Hepatocyte (in vitro differentiated cells): ENCODE measurements at regions not wholly inside any gene's neighbourhood (a gene's known extent, or its start where the extent isn't known, plus 50 kb on each side); places are given as distances from the start of the nearest gene placed in this dataset.

ENCODE experiments used
- DNase-seq: peaks from one replicate; pipeline ENCODE4 v3.0.0-alpha.2; 2016; ENCODE audit warnings: low spot score
- H2AFZ ChIP-seq: fragments of 200-600 bp; sonication (generic); 2 replicates; pipeline ENCODE4 v1.6.0; 2016; ENCODE audit warnings: antibody characterized with exemption, mild to moderate bottlenecking
- H3K27ac ChIP-seq: fragments of 200-600 bp; sonication (generic); 2 replicates; pipeline ENCODE4 v1.5.1; 2016; ENCODE audit warnings: mild to moderate bottlenecking
- H3K27me3 ChIP-seq: fragments of 200-600 bp; sonication (generic); 2 replicates; pipeline ENCODE4 v1.6.1; 2016
- H3K36me3 ChIP-seq: fragments of 200-600 bp; sonication (generic); replicated peaks from 2 replicates; pipeline ENCODE4 v1.5.1; 2016; ENCODE audit warnings: low read depth; ENCODE audit not compliant: insufficient read depth
- H3K4me1 ChIP-seq: fragments of 200-600 bp; sonication (generic); 2 replicates; pipeline ENCODE4 v1.5.1; 2016; ENCODE audit warnings: mild to moderate bottlenecking, moderate library complexity; ENCODE audit not compliant: insufficient read depth
- H3K4me2 ChIP-seq: fragments of 200-600 bp; sonication (generic); 2 replicates; pipeline ENCODE4 v1.6.0; 2016
- H3K4me3 ChIP-seq: fragments of 200-600 bp; sonication (generic); 2 replicates; pipeline ENCODE4 v1.5.1; 2016; ENCODE audit warnings: mild to moderate bottlenecking
- H3K79me2 ChIP-seq: fragments of 200-600 bp; sonication (generic); 2 replicates; pipeline ENCODE4 v1.6.0; 2017; ENCODE audit warnings: mild to moderate bottlenecking
- H3K9me2 ChIP-seq: fragments of 200-600 bp; sonication (generic); replicated peaks from 2 replicates; pipeline ENCODE4 v1.6.0; 2017; ENCODE audit warnings: mild to moderate bottlenecking; ENCODE audit not compliant: insufficient read depth
- H3K9me3 ChIP-seq: fragments of 200-600 bp; sonication (generic); 2 replicates; pipeline ENCODE4 v1.5.1; 2016; ENCODE audit warnings: low read depth, mild to moderate bottlenecking
- H4K20me1 ChIP-seq: fragments of 200-600 bp; sonication (generic); 2 replicates; pipeline ENCODE4 v1.6.0; 2016; ENCODE audit warnings: mild to moderate bottlenecking; ENCODE audit not compliant: insufficient read depth, poor library complexity, severe bottlenecking
- EZH2 ChIP-seq: fragments of 200-600 bp; sonication (generic); IDR thresholded peaks from 2 replicates; pipeline ENCODE4 v1.6.1; 2016; ENCODE audit warnings: antibody characterized with exemption, mild to moderate bottlenecking, borderline replicate concordance
- EZH2phosphoT487 ChIP-seq: fragments of 200-600 bp; sonication (generic); IDR thresholded peaks from one replicate; pipeline ENCODE4 v1.6.1; 2018; ENCODE audit warnings: antibody characterized with exemption, mild to moderate bottlenecking, low read depth, moderate library complexity; ENCODE audit not compliant: unreplicated experiment, severe bottlenecking
- WGBS: methylation state at CpG from one replicate; pipeline ENCODE4 v1.1.6; 2016; ENCODE audit warnings: low lambda C conversion rate; ENCODE audit errors: missing lambda C conversion rate; 5-methylcytosine and 5-hydroxymethylcytosine counted together
- TF ChIP-seq, protein P1 (sequence below): fragments of 200-600 bp; sonication (generic); IDR thresholded peaks from 2 replicates; pipeline ENCODE4 v1.5.1; 2016; ENCODE audit warnings: antibody characterized with exemption, mild to moderate bottlenecking; ENCODE audit not compliant: poor library complexity

GRCh38 chr10:20635570-20635969, 261.5 kb downstream of the NEBL start:
- no peaks in the 10 kb centered on the region for H3K27me3 ChIP-seq
- TF ChIP-seq EZH2 (no peak), EZH2phosphoT487 (no peak)
- TF ChIP-seq, protein P1, sequence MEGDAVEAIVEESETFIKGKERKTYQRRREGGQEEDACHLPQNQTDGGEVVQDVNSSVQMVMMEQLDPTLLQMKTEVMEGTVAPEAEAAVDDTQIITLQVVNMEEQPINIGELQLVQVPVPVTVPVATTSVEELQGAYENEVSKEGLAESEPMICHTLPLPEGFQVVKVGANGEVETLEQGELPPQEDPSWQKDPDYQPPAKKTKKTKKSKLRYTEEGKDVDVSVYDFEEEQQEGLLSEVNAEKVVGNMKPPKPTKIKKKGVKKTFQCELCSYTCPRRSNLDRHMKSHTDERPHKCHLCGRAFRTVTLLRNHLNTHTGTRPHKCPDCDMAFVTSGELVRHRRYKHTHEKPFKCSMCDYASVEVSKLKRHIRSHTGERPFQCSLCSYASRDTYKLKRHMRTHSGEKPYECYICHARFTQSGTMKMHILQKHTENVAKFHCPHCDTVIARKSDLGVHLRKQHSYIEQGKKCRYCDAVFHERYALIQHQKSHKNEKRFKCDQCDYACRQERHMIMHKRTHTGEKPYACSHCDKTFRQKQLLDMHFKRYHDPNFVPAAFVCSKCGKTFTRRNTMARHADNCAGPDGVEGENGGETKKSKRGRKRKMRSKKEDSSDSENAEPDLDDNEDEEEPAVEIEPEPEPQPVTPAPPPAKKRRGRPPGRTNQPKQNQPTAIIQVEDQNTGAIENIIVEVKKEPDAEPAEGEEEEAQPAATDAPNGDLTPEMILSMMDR: no peak

DNA sequence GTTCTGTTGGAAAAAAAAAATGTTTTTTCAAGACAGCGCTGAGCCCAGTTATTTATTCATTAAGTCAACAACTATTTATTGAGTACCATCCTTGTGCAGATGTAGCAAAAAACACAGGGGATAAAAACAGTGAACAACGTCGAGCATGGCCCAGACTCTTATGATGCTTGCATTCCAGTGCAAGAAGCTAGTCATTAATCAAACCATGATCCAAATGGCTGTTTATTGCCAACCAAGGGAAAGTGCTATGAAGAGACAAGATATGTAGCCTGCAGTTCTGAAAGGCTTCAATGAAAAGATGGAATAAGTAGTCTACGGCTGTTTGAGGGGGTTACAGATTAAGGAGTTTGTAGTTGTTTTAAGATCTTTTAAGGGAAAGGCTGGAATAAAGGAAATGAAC, 262.3 kb downstream of the NEBL start:
- H4K20me1 ChIP-seq: no peaks in the 10 kb centered on the region
- no peak overlapping the region for H3K4me2 ChIP-seq
- H3K9me2 ChIP-seq: no peaks in the 10 kb centered on the region
- H3K79me2 ChIP-seq: no peaks in the 10 kb centered on the region
- H2AFZ ChIP-seq: no peak overlapping the region
- 64% methylated on average over 4 of the region's 4 CpGs for WGBS
- H3K4me3 ChIP-seq: no peak overlapping the region
- TF ChIP-seq EZH2phosphoT487 (no peak), EZH2 (no peak)
- TF ChIP-seq, protein P1: no peak
- no peak for DNase-seq
- no peaks in the 10 kb centered on the region for H3K27me3 ChIP-seq
- H3K27ac ChIP-seq: no peak overlapping the region
- H3K36me3 ChIP-seq: no peaks in the 10 kb centered on the region
- H3K9me3 ChIP-seq: no peaks in the 10 kb centered on the region
- no peaks in the 10 kb centered on the region for H3K4me1 ChIP-seq

More at GRCh38 chr10:20635570-20635969, 261.5 kb downstream of the NEBL start:
- no peaks in the 10 kb centered on the region for H4K20me1 ChIP-seq
- H3K4me2 ChIP-seq: no peak overlapping the region
- H3K4me3 ChIP-seq: no peak overlapping the region
- DNase-seq: no peak
- H3K27ac ChIP-seq: no peak overlapping the region
- H3K36me3 ChIP-seq: no peaks in the 10 kb centered on the region
- H3K79me2 ChIP-seq: no peaks in the 10 kb centered on the region
- no peaks in the 10 kb centered on the region for H3K4me1 ChIP-seq
- no peaks in the 10 kb centered on the region for H3K9me3 ChIP-seq
- H3K9me2 ChIP-seq: no peaks in the 10 kb centered on the region
- no peak overlapping the region for H2AFZ ChIP-seq

GRCh38 chr10:20633714-20634113, 263.4 kb downstream of the NEBL start:
- no peak overlapping the region for H3K4me2 ChIP-seq
- H3K9me2 ChIP-seq: no peaks in the 10 kb centered on the region
- H3K4me3 ChIP-seq: no peak overlapping the region
- no peak overlapping the region for H3K27ac ChIP-seq
- H3K4me1 ChIP-seq: no peaks in the 10 kb centered on the region
- no peaks in the 10 kb centered on the region for H3K79me2 ChIP-seq
- no peaks in the 10 kb centered on the region for H3K9me3 ChIP-seq
- no peak overlapping the region for H2AFZ ChIP-seq
- no peaks in the 10 kb centered on the region for H3K27me3 ChIP-seq
- H3K36me3 ChIP-seq: no peaks in the 10 kb centered on the region
- WGBS: 92% methylated on average over 4 of the region's 4 CpGs
- H4K20me1 ChIP-seq: no peaks in the 10 kb centered on the region
- TF ChIP-seq EZH2phosphoT487: no peak
- no peak for DNase-seq

DNA sequence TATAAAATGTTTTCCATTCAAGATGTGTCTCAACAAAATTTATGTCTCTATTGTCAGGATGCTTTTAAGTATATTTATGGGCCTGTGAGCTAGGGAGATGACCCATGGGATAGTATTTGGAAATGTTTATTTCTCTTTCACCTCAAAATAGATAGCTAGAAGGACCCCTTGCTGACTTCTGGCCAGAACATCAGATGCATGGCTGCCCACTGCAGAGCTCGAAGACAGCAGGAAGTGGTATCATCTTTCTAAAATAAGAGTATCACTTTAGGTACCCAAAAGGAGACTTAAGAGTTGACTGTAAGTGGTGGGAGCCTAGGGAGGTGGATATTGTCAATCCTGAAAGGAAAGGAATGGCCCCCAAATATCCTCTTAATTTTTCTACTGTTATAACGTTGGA, 264.4 kb downstream of the NEBL start:
- Histone ChIP-seq H2AFZ (no peak overlapping the region), H3K27me3 (no peaks in the 10 kb centered on the region), H3K4me3 (no peak overlapping the region), H3K9me3 (no peaks in the 10 kb centered on the region), H3K9me2 (no peaks in the 10 kb centered on the region), H3K4me2 (no peak overlapping the region), H3K79me2 (no peaks in the 10 kb centered on the region), H3K4me1 (no peaks in the 10 kb centered on the region), H4K20me1 (no peaks in the 10 kb centered on the region), H3K27ac (no peak overlapping the region), H3K36me3 (no peaks in the 10 kb centered on the region)
- no peak for DNase-seq
- TF ChIP-seq EZH2phosphoT487: no peak
- WGBS: 88% methylated on average over 2 of the region's 2 CpGs

GRCh38 chr10:20631229-20631628, 265.9 kb downstream of the NEBL start:
- WGBS: 100% methylated on average over 1 of the region's 1 CpG
- Histone ChIP-seq H3K4me3 (no peak overlapping the region), H2AFZ (no peak overlapping the region), H3K79me2 (no peaks in the 10 kb centered on the region), H3K9me3 (no peaks in the 10 kb centered on the region), H3K27ac (no peak overlapping the region), H3K4me2 (no peak overlapping the region), H3K4me1 (no peaks in the 10 kb centered on the region), H3K36me3 (no peaks in the 10 kb centered on the region), H3K27me3 (no peaks in the 10 kb centered on the region), H3K9me2 (no peaks in the 10 kb centered on the region), H4K20me1 (no peaks in the 10 kb centered on the region)
- TF ChIP-seq EZH2phosphoT487 (no peak), EZH2 (no peak)
- TF ChIP-seq, protein P1: no peak
- no peak for DNase-seq
